ENCODE measurements at regions not wholly inside any gene's neighbourhood (a gene's known extent, or its start where the extent isn't known, plus 50 kb on each side); places are given as distances from the start of the nearest gene placed in this dataset.

DNA sequence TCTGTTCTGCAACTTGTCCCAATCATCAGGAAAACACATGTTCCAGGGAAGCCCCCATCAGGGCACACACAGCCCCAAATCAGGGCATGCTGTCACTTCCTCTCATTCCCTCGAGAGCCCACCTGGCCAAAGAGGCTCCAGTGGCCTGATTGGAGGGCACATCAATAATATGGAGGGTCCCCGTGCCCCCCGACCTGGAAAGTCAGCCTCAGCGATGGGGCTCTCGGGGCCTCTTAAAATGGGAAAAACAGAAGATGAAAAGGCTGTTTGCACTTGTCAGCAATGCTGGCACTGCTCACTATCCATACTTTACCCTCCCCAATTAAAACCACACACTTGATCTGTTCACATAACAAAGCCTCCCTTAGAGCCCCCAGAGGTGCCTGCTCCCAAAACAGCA lies 172.9 kb upstream of the NSMCE3 start (continued):
- TF ChIP-seq, protein P1, sequence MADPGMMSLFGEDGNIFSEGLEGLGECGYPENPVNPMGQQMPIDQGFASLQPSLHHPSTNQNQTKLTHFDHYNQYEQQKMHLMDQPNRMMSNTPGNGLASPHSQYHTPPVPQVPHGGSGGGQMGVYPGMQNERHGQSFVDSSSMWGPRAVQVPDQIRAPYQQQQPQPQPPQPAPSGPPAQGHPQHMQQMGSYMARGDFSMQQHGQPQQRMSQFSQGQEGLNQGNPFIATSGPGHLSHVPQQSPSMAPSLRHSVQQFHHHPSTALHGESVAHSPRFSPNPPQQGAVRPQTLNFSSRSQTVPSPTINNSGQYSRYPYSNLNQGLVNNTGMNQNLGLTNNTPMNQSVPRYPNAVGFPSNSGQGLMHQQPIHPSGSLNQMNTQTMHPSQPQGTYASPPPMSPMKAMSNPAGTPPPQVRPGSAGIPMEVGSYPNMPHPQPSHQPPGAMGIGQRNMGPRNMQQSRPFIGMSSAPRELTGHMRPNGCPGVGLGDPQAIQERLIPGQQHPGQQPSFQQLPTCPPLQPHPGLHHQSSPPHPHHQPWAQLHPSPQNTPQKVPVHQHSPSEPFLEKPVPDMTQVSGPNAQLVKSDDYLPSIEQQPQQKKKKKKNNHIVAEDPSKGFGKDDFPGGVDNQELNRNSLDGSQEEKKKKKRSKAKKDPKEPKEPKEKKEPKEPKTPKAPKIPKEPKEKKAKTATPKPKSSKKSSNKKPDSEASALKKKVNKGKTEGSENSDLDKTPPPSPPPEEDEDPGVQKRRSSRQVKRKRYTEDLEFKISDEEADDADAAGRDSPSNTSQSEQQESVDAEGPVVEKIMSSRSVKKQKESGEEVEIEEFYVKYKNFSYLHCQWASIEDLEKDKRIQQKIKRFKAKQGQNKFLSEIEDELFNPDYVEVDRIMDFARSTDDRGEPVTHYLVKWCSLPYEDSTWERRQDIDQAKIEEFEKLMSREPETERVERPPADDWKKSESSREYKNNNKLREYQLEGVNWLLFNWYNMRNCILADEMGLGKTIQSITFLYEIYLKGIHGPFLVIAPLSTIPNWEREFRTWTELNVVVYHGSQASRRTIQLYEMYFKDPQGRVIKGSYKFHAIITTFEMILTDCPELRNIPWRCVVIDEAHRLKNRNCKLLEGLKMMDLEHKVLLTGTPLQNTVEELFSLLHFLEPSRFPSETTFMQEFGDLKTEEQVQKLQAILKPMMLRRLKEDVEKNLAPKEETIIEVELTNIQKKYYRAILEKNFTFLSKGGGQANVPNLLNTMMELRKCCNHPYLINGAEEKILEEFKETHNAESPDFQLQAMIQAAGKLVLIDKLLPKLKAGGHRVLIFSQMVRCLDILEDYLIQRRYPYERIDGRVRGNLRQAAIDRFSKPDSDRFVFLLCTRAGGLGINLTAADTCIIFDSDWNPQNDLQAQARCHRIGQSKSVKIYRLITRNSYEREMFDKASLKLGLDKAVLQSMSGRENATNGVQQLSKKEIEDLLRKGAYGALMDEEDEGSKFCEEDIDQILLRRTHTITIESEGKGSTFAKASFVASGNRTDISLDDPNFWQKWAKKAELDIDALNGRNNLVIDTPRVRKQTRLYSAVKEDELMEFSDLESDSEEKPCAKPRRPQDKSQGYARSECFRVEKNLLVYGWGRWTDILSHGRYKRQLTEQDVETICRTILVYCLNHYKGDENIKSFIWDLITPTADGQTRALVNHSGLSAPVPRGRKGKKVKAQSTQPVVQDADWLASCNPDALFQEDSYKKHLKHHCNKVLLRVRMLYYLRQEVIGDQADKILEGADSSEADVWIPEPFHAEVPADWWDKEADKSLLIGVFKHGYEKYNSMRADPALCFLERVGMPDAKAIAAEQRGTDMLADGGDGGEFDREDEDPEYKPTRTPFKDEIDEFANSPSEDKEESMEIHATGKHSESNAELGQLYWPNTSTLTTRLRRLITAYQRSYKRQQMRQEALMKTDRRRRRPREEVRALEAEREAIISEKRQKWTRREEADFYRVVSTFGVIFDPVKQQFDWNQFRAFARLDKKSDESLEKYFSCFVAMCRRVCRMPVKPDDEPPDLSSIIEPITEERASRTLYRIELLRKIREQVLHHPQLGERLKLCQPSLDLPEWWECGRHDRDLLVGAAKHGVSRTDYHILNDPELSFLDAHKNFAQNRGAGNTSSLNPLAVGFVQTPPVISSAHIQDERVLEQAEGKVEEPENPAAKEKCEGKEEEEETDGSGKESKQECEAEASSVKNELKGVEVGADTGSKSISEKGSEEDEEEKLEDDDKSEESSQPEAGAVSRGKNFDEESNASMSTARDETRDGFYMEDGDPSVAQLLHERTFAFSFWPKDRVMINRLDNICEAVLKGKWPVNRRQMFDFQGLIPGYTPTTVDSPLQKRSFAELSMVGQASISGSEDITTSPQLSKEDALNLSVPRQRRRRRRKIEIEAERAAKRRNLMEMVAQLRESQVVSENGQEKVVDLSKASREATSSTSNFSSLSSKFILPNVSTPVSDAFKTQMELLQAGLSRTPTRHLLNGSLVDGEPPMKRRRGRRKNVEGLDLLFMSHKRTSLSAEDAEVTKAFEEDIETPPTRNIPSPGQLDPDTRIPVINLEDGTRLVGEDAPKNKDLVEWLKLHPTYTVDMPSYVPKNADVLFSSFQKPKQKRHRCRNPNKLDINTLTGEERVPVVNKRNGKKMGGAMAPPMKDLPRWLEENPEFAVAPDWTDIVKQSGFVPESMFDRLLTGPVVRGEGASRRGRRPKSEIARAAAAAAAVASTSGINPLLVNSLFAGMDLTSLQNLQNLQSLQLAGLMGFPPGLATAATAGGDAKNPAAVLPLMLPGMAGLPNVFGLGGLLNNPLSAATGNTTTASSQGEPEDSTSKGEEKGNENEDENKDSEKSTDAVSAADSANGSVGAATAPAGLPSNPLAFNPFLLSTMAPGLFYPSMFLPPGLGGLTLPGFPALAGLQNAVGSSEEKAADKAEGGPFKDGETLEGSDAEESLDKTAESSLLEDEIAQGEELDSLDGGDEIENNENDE (IDR thresholded peaks at IDR 0.05; ENCODE audit: insufficient replicate concordance, low read length): no peak
- TF ChIP-seq CTBP2 (IDR thresholded peaks at IDR 0.05; ENCODE audit: borderline replicate concordance, insufficient read depth, insufficient read length, low read length) (no peak), CHD1 (IDR thresholded peaks at IDR 0.05; ENCODE audit: low read depth, low read length) (no peak), YY1 (IDR thresholded peaks at IDR 0.05; ENCODE audit: low read depth, low read length) (no peak), BACH1 (IDR thresholded peaks at IDR 0.05; ENCODE audit: low read length) (no peak), HDAC2 (IDR thresholded peaks at IDR 0.05; ENCODE audit: borderline replicate concordance in 1 of 2, low read depth in 2 of 2, low read length in 2 of 2) (no peak), TAF7 (optimal IDR thresholded peaks at IDR 0.05; ENCODE audit: borderline replicate concordance, low read depth, low read length) (no peak), ASH2L (IDR thresholded peaks at IDR 0.05; ENCODE audit: low read length) (no peak), CEBPB (IDR thresholded peaks at IDR 0.05; ENCODE audit: low read depth, low read length) (no peak), BCL11A (IDR thresholded peaks at IDR 0.05; ENCODE audit: low read depth in 2 of 2, low read length in 2 of 2) (no peak)

Data from H1 (cell line).